ENCODE measurements at regions not wholly inside any gene's neighbourhood (a gene's known extent, or its start where the extent isn't known, plus 50 kb on each side); places are given as distances from the start of the nearest gene placed in this dataset.
"Not testable (repeated sequence)": the region's sequence is repeated elsewhere in the genome, so short reads cannot be mapped to it uniquely, and the experiment has no call there.

DNA sequence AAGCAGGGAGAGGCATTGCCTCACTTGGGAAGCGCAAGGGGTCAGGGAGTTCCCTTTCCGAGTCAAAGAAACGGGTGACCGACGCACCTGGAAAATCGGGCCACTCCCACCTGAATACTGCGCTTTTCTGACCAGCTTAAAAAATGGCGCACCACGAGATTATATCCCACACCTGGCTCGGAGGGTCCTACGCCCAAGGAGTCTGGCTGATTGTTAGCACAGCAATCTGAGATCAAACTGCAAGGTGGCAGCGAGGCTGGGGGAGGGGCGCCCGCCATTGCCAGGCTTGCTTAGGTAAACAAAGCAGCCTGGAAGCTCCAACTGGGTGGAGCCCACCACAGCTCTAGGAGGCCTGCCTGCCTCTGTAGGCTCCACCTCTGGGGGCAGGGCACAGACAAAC, 137.9 kb downstream of the TBX18 start:
- not testable (repeated sequence) for TF ChIP-seq POLR2A (IDR thresholded peaks at IDR 0.05)
- TF ChIP-seq, protein P1, sequence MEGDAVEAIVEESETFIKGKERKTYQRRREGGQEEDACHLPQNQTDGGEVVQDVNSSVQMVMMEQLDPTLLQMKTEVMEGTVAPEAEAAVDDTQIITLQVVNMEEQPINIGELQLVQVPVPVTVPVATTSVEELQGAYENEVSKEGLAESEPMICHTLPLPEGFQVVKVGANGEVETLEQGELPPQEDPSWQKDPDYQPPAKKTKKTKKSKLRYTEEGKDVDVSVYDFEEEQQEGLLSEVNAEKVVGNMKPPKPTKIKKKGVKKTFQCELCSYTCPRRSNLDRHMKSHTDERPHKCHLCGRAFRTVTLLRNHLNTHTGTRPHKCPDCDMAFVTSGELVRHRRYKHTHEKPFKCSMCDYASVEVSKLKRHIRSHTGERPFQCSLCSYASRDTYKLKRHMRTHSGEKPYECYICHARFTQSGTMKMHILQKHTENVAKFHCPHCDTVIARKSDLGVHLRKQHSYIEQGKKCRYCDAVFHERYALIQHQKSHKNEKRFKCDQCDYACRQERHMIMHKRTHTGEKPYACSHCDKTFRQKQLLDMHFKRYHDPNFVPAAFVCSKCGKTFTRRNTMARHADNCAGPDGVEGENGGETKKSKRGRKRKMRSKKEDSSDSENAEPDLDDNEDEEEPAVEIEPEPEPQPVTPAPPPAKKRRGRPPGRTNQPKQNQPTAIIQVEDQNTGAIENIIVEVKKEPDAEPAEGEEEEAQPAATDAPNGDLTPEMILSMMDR (IDR thresholded peaks at IDR 0.05 in 4 of 5, conservative IDR thresholded peaks at IDR 0.05 in 1 of 5), result not testable (repeated sequence)
